HG03521 (cell line): ENCODE measurements at regions not wholly inside any gene's neighbourhood (a gene's known extent, or its start where the extent isn't known, plus 50 kb on each side); places are given as distances from the start of the nearest gene placed in this dataset.

Experiments used
- ATAC-seq: cut with Tn5 transposase; IDR thresholded peaks from one replicate; pipeline ENCODE4 v1.9.1; 2021; ENCODE audit warnings: mild to moderate bottlenecking, moderate library complexity; ENCODE audit not compliant: unreplicated experiment

GRCh38 chr15:77541421-77542181, 91.1 kb downstream of the LINGO1 start:
- no peak for ATAC-seq

- ATAC-seq, result no peak
Measured at GRCh38 chr15:77540312-77541060, 92.2 kb downstream of the LINGO1 start.

- ATAC-seq, result no peak
Measured at GRCh38 chr15:77538793-77539497, 93.8 kb downstream of the LINGO1 start.

- peak; percentile 58 for ATAC-seq
Measured at GRCh38 chr15:77538027-77538451, 94.7 kb downstream of the LINGO1 start.

GRCh38 chr15:77537006-77537405, 95.7 kb downstream of the LINGO1 start:
- ATAC-seq, result no peak

GRCh38 chr15:77535845-77536244, 96.9 kb downstream of the LINGO1 start:
- no peak for ATAC-seq
